Stomach (tissue), 8 donors: ENCODE measurements at regions not wholly inside any gene's neighbourhood (a gene's known extent, or its start where the extent isn't known, plus 50 kb on each side); places are given as distances from the start of the nearest gene placed in this dataset.
A peak's percentile ranks its signal among the peaks of the same experiment; 100 is the strongest.
"Not testable (repeated sequence)": the region's sequence is repeated elsewhere in the genome, so short reads cannot be mapped to it uniquely, and the experiment has no call there.

Experiments
- DNase-seq, 2 donors: peaks; one replicate each; pipeline versions ENCODE4 v3.0.0 to v3.0.0-alpha.2; 2013 to 2019
- H3K27ac ChIP-seq, 5 donors: fragments of 200-600 bp in 4 of 5; sonication (generic) in 4 of 5; one replicate each; pipeline ENCODE4 v1.5.1; 2013 to 2019; ENCODE audit warnings: mild to moderate bottlenecking in 1 of 5, moderate library complexity in 1 of 5
- H3K27me3 ChIP-seq, 3 donors: fragments of 200-600 bp; sonication (generic); one replicate each; pipeline ENCODE4 v1.5.1; 2017 to 2019; ENCODE audit warnings: mixed run types in 1 of 3
- H3K36me3 ChIP-seq, 4 donors: fragments of 200-600 bp; sonication (generic); 1 replicate in 3 of 4; 2 replicates in 1 of 4; pipeline ENCODE4 v1.5.1; 2016 to 2019
- H3K4me1 ChIP-seq, 4 donors: fragments of 200-600 bp; sonication (generic); one replicate each; pipeline ENCODE4 v1.5.1; 2016 to 2019
- H3K4me3 ChIP-seq, 4 donors: fragments of 200-600 bp; sonication (generic) in 3 of 4; one replicate each; pipeline ENCODE4 v1.5.1; 2016 to 2019; ENCODE audit warnings: mild to moderate bottlenecking in 1 of 4
- H3K9me3 ChIP-seq, 4 donors: fragments of 200-600 bp; sonication (generic); one replicate each; pipeline ENCODE4 v1.5.1; 2016 to 2019
- EP300 ChIP-seq: sonication (generic); formaldehyde crosslinking; IDR thresholded peaks from one replicate; pipeline ENCODE4 v1.6.1; 2017; ENCODE audit warnings: antibody characterized with exemption
- POLR2A ChIP-seq, 4 donors: fragments of 450-650 bp; IDR thresholded peaks; one replicate each; pipeline ENCODE4 v1.6.1; 2016; ENCODE audit warnings: antibody characterized with exemption in 4 of 4, control low read depth in 2 of 4, mild to moderate bottlenecking in 1 of 4, moderate library complexity in 1 of 4
- POLR2AphosphoS5 ChIP-seq, 3 donors: sonication (generic); formaldehyde crosslinking; IDR thresholded peaks; one replicate each; pipeline ENCODE4 v1.6.1; 2016; ENCODE audit warnings: antibody characterized with exemption in 3 of 3
- WGBS, 5 donors: extraction: QIAGEN DNeasy Blood & Tissue Kit in 3 of 5; methylation state at CpG; one replicate each; pipeline versions ENCODE4 v1.1.5 to v1.1.7; 2013 to 2018; 5-methylcytosine and 5-hydroxymethylcytosine counted together
- intact Hi-C: fragments of 100-400 bp; cut with DNase I; formaldehyde crosslinking; loops from one replicate; pipeline ENCODE4 v1.15.1; 2023; ENCODE audit warnings: low total_unique reads
- TF ChIP-seq, protein P1 (sequence below), 7 experiments: fragments of 450-650 bp in 4 of 7; fragments of 200-600 bp in 3 of 7; sonication (generic) in 3 of 7; IDR thresholded peaks; one replicate each; pipeline ENCODE4 v1.5.1; 2016 to 2019; ENCODE audit warnings: antibody characterized with exemption in 7 of 7, control low read depth in 2 of 7, mild to moderate bottlenecking in 1 of 7
- donor health status: healthy with polysubstance abuse.
- donor health status: Bipolar disorder and iron deficiency.
- donor health status: healthy.

- H3K27me3 ChIP-seq, H3K4me1 ChIP-seq, intact Hi-C loops, H3K9me3 ChIP-seq, H3K27ac ChIP-seq, H3K36me3 ChIP-seq, DNase-seq, H3K4me3 ChIP-seq: not testable (repeated sequence)
- 76 to 90% (median 84%) methylated on average over 5 to 7 of the region's 7 CpGs for WGBS, 5 donors
Observed at GRCh38 chr4:189653983-189654382, 286.7 kb upstream of the FRG1 start.

- WGBS, 5 donors, result 53 to 83% (median 75%) methylated on average over 6 to 9 of the region's 9 CpGs
Observed at GRCh38 chr4:189654396-189654795, 286.3 kb upstream of the FRG1 start.

GRCh38 chr4:189655817-189656216 lies 284.9 kb upstream of the FRG1 start:
- H3K27ac ChIP-seq, H3K4me1 ChIP-seq, H3K9me3 ChIP-seq, H3K4me3 ChIP-seq, DNase-seq, H3K27me3 ChIP-seq, H3K36me3 ChIP-seq, intact Hi-C loops: not testable (repeated sequence)
- 83 to 92% (median 89%) methylated on average over 5 to 8 of the region's 8 CpGs for WGBS, 5 donors

More at GRCh38 chr4:189654396-189654795, 286.3 kb upstream of the FRG1 start:
- H3K9me3 ChIP-seq, H3K27me3 ChIP-seq, H3K4me1 ChIP-seq, H3K36me3 ChIP-seq, H3K27ac ChIP-seq, intact Hi-C loops, H3K4me3 ChIP-seq, DNase-seq: not testable (repeated sequence)

- no peak overlapping the region for H3K27ac ChIP-seq
- H3K27me3 ChIP-seq, result no peaks in the 10 kb centered on the region
- TF ChIP-seq POLR2A (IDR thresholded peaks at IDR 0.05), result no peak
- TF ChIP-seq, protein P1, sequence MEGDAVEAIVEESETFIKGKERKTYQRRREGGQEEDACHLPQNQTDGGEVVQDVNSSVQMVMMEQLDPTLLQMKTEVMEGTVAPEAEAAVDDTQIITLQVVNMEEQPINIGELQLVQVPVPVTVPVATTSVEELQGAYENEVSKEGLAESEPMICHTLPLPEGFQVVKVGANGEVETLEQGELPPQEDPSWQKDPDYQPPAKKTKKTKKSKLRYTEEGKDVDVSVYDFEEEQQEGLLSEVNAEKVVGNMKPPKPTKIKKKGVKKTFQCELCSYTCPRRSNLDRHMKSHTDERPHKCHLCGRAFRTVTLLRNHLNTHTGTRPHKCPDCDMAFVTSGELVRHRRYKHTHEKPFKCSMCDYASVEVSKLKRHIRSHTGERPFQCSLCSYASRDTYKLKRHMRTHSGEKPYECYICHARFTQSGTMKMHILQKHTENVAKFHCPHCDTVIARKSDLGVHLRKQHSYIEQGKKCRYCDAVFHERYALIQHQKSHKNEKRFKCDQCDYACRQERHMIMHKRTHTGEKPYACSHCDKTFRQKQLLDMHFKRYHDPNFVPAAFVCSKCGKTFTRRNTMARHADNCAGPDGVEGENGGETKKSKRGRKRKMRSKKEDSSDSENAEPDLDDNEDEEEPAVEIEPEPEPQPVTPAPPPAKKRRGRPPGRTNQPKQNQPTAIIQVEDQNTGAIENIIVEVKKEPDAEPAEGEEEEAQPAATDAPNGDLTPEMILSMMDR (IDR thresholded peaks at IDR 0.05), result no peak
- no peak for TF ChIP-seq EP300
- no peaks in the 10 kb centered on the region for H3K9me3 ChIP-seq
- peak in 1 of 2 donors; percentile 47 for DNase-seq
- 58 to 73% (median 66%) methylated on average over 6 to 10 of the region's 10 CpGs for WGBS, 5 donors
- no peaks in the 10 kb centered on the region for H3K36me3 ChIP-seq
- H3K4me1 ChIP-seq, result no peaks in the 10 kb centered on the region
- intact Hi-C loops, result no loop called here
- no peak overlapping the region for H3K4me3 ChIP-seq
Observed at GRCh38 chr4:189656641-189657040, 284.0 kb upstream of the FRG1 start.

DNA sequence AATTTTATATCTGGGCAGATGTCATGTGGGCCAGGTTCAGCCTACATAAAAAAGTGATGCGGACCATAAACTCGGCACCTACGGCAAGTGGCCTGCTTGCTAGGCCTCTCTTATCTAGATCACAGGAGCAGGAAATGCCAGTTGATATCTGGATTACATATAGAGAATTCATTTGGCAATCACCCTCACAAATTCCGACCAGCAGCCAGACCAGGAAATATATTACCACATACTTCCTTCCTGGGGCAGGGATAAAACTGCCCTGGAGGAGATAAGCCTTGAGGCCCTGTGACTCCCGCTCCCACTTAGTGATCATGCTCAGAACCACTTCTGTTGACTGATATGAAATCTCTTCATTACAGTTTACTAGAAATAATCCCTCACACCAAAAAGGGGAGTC lies 282.4 kb upstream of the FRG1 start:
- H3K4me3 ChIP-seq, H3K27me3 ChIP-seq, DNase-seq, H3K9me3 ChIP-seq, intact Hi-C loops, H3K36me3 ChIP-seq, H3K4me1 ChIP-seq: not testable (repeated sequence)
- 29 to 63% (median 39%) methylated on average over 2 to 5 of the region's 5 CpGs for WGBS, 5 donors
- peak overlapping the region in 2 of 5 donors; percentile 32 to 60 for H3K27ac ChIP-seq

GRCh38 chr4:189658831-189659230 lies 281.8 kb upstream of the FRG1 start:
- WGBS, 5 donors, result 62 to 80% (median 73%) methylated on average over 5 of the region's 5 CpGs
- peak overlapping the region in 2 of 5 donors; percentile 32 to 60 for H3K27ac ChIP-seq
- H3K9me3 ChIP-seq, intact Hi-C loops, H3K4me3 ChIP-seq, DNase-seq, H3K4me1 ChIP-seq, H3K36me3 ChIP-seq, H3K27me3 ChIP-seq: not testable (repeated sequence)

DNA sequence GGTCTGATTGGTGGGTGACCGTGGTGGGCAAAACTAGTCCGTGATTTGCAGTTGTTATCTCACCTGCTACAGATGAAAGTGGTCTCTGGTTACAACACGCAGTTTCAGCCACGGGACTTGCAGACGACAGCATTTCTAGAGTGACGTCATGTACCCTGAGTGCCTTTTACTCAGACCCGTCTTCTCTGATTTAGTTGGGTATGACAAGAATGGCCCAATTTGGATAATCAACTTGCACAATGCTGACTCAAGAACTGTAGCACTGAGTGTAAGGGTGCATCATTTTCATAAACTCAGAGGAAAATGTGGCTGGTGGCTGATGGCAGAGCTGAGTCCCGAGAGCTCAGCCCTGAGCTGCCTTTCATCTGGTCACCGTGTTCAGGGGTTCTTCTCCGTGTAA lies 281.4 kb upstream of the FRG1 start:
- H3K27ac ChIP-seq, result peak overlapping the region in 2 of 5 donors; percentile 32 to 60
- H3K4me3 ChIP-seq, result no peak overlapping the region
- DNase-seq, result no peak
- H3K9me3 ChIP-seq, result no peaks in the 10 kb centered on the region
- H3K27me3 ChIP-seq, result no peaks in the 10 kb centered on the region
- no peaks in the 10 kb centered on the region for H3K36me3 ChIP-seq
- TF ChIP-seq POLR2AphosphoS5 (IDR thresholded peaks at IDR 0.05) (no peak), EP300 (no peak), POLR2A (IDR thresholded peaks at IDR 0.05) (no peak)
- TF ChIP-seq, protein P1 (IDR thresholded peaks at IDR 0.05), result no peak
- intact Hi-C loops, result no loop called here
- 70 to 79% (median 75%) methylated on average over 6 to 9 of the region's 10 CpGs for WGBS, 5 donors
- H3K4me1 ChIP-seq, result no peaks in the 10 kb centered on the region
